NCI-H1436 (cell line): ENCODE measurements at regions not wholly inside any gene's neighbourhood (a gene's known extent, or its start where the extent isn't known, plus 50 kb on each side); places are given as distances from the start of the nearest gene placed in this dataset.
"Not testable (repeated sequence)": the region's sequence is repeated elsewhere in the genome, so short reads cannot be mapped to it uniquely, and the experiment has no call there.

ENCODE experiments used
- DNase-seq: peaks from one replicate; lab custom pipeline; 2025; lab: John Stamatoyannopoulos, UW

GRCh38 chr11:90426442-90426841 lies 203.6 kb upstream of the CHORDC1 start:
- DNase-seq: no peak

- DNase-seq: no peak
Observed at GRCh38 chr11:90423378-90423777, 200.5 kb upstream of the CHORDC1 start.

DNA sequence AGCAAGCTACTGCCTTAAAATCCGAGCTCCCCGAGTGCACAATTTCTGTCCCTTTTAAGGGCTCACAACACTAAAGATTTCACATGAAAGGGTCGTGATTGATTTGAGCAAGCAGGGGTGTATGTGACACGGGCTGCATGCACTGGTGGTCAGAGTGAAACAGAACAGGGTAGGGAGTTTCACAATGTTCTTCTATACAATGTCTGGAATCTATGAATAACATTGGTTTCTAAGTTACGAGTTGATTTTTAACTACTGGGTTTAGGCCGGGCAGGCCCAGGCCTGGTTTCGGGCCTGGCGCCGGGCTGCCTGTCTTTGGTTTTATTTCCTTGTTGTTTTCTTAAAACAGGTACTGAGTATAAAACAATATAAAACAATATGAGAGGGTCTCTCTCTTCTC lies 199.9 kb upstream of the CHORDC1 start:
- DNase-seq: not testable (repeated sequence)

DNA sequence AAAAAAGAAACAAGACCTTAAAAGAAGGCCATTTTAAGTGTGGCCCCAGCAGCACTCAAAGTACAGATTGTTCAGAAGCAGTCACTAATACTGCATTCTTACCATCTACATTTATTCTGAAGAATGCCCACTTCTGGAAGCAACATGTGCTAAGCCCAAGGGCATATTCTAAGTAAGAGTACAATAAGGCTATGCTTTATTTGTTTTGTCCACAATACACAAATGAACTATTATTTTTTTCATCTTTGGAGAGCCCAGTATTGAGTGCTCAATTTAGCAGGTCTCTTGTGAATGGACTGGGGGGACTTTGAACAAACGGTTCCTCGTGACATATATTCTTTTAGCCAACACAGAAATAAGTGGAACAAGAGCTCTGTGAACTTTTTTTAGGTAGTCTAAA lies 191.4 kb upstream of the CHORDC1 start:
- DNase-seq: no peak

GRCh38 chr11:90407350-90407749 lies 184.5 kb upstream of the CHORDC1 start:
- DNase-seq: no peak

- DNase-seq: no peak
Observed at GRCh38 chr11:90392692-90393091, 169.8 kb upstream of the CHORDC1 start.

GRCh38 chr11:90391756-90392155 lies 168.9 kb upstream of the CHORDC1 start:
- DNase-seq: no peak

DNA sequence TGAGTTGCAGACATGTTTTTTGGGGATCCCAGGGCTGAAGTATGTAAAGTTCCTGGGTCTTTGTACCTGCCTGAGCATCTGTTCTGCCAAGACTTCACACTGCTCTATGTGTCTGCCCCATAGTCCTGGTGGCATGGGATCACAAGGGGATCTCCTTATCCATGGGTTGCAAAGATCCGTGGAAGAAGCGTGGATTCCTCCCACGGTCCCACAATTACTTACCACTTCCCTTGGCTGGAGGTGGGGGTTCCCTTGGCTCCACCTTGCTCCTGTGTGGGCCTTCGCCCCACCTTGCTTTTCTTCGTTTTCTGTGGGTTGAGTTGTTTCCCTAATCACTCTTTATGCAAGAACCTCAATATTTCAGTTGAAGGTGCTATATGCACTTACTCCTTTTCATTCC lies 157.4 kb upstream of the CHORDC1 start:
- no peak for DNase-seq

DNA sequence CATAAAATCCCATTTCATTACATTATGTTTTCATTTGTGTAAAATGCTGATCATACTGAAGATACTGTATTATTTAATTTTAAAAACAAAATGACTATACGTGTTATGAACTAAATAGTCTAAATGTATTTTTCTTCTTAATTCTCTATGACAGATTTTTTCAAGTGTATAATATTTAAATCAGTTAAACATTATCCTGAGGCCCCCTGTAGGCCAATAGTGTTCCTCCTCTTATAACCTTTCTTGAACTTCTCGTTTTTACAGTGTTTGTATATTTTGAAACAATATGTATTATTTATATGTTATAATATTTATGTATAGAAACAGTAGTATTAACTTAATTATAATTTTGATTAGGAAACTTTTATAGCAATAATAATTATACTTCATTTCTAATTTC lies 151.1 kb upstream of the CHORDC1 start:
- no peak for DNase-seq

DNA sequence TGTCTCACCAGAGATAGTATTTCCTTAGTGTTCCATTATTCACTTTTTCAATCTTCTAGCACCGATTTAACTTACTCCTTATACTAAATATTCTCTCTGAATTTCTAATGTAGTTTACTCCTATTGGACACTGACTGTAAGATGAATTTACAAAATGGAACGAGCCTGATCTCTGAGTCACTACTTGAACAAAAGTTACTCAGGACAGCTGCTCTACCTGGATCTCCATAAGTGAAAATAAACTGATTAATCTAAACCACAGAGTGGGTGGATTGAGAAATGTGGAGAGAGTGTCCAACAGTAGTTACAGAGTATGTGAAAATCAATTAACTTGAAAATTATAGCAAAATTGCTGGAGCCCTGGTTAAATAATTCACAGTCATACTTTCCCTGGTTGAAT lies 141.7 kb upstream of the CHORDC1 start:
- DNase-seq: no peak

DNA sequence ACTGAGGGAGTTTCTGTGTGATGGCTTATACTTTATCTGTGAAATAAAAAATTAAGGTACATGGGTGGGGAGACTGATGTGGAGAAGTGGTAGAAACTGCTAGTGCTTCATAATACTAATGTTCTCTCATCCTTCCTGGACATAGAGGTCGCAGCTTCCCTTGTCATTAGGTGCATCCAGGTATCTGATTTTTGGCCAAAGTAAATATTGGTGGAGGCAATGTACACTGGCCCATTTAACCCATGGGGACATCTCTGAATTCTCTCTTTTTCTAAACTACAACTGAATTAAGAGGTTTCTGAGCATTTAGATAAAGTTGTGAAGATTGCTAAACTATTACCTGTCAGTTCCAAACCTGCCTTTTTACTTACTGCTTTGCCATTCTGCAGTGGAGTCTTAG lies 140.9 kb upstream of the CHORDC1 start:
- no peak for DNase-seq

DNA sequence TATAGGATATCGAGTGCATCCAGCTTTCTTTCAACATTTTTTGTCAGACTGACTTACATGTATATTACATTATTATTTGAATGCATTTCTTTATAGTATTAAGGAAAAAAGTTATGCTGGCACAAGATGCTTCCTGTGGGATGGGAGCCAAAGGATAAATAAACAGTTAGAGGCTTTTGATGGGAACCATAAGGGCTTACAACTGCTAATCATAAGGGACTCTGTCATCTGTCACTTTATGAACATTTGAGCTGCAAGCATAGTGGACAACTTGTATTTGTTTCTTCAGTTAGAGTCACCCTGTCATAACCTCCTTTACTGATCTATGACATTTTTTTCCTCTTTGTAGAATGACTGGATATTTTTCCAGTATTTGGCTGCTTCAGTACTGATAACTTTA lies 132.4 kb upstream of the CHORDC1 start:
- DNase-seq: no peak

DNA sequence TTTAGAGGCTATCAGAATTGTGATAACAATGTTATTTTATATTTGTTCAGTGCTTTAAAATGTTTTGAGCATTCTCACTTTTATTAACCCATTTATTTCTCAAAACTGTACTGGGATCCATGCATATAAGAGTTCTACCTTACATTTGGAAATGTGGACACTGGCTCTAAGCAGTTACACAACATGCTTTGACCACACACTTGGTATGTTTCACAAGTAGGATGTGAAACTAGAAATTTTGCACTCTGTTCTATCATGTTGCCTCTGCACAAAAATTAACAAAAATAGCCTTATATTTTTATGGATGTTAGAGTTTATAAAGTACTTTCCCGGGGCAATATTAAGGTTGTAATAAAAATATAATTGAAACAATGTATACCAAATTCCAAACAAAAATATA lies 126.9 kb upstream of the CHORDC1 start:
- no peak for DNase-seq

- DNase-seq: no peak
Observed at GRCh38 chr11:90344546-90344945, 121.7 kb upstream of the CHORDC1 start.

DNA sequence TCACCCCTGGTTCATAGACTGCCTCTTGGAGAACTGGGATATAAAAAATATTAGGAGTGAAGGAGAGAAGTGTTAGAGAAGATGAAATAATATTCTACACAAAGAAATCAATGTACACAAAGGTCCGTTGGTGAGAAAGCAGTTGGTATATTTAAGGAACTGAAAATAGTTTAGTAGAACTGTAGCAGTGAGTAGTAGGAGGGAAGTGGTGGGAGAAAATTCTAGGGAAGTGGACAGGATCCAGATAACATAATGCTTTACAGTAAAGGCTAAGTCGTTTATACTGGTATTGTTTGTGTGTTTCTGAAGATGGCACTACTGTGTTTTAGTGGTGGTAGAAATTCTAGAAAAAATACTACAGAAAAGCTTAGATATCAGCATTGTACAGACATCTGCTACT lies 120.8 kb upstream of the CHORDC1 start:
- no peak for DNase-seq

- DNase-seq: no peak
Observed at GRCh38 chr11:90341986-90342385, 119.1 kb upstream of the CHORDC1 start.

DNA sequence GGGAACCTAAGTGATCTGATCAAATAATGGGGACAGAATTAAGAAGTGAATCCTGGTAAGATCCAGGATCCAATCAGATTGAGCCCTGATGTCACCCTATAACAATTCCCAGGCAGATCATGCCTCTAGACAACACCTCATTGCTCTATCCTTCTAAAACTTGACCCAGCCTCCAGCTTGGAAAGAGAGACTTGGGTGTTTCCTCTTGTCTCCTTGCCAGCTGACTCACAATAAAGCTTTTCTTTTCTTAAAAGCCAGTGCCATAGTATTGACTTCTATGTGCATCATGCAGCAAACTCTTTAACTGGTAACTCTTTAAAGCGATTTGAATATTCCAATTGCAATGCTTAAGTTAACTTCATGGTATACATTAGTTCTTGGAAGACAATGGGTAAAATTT lies 109.6 kb upstream of the CHORDC1 start:
- DNase-seq: no peak

DNA sequence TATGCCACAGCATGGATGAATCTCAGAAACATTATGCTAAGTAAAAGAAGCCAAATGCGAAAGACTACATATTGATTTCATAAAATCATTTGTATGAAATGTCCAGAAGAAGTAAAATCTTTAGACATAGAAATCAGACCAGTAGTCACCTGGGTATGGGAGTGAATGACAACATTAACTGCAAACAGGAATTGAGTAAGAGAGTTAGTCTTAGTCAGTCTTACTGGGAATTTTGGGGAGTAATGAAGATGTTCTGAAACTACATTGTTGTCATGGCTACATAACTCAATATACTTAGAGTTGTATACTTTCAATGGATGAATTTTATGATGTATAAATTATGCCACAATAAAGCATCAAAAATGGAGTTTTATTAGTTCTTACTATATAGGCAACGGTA lies 107.8 kb upstream of the CHORDC1 start:
- DNase-seq: no peak

DNA sequence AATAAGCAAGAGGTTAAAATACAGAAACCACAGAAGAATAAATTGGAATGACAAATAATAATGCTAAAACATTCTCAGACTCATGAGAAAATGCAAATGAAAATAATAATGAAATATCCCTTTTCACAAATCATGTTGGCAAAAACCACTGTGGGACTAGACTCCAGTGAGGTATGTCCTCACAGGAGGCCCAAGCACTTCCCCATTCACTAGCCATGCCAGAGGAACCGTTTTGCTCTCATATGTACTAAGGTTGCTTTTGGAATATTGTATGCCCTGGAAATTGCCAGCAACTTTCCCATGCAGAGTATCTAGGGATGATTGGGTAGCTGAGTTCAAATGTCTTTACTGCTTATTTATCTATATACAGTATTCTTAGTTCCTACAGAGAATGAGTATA lies 106.2 kb upstream of the CHORDC1 start:
- no peak for DNase-seq

DNA sequence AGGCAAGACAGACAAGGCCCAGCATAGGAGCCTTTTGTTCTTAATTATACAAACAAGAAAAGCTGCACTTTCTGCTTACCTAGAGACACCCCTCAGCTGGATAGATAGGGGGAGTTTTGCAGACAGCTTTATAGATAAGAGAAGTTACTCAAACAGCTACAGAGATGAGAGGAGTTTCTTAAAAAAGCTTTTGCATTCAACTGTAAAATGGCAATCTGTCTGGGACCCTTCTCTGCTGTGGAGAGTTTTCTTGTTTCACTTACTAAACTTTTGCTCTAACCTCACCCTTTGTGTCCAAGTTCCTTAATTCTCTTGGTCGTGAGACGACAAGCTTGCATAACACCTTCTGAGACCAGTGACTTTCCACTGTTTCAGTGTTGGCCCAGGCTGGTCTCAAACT lies 103.8 kb upstream of the CHORDC1 start:
- no peak for DNase-seq

- DNase-seq: no peak
Observed at GRCh38 chr11:90323289-90323688, 100.4 kb upstream of the CHORDC1 start.

DNA sequence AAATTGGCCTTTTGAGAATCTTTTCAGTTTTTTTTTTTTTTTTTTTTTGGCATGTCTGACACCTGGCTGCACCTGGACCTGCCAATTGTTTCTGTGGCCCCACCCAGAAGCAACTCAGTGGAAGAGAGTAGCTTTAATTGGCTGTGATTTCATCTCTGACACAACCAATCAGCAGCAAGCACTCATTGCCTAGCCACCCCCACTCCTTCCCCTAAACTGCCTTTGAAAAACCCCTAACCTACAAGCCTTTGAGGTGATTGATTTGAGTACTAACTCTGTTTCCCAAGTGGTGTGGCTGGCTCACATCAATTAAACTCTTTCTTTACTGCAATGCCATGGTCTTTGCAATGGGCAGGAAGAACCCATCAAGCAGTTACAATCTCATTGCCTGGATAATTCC lies 98.2 kb upstream of the CHORDC1 start:
- no peak for DNase-seq

- no peak for DNase-seq
Observed at GRCh38 chr11:90318651-90319050, 95.8 kb upstream of the CHORDC1 start.

- no peak for DNase-seq
Observed at GRCh38 chr11:90310210-90310609, 87.4 kb upstream of the CHORDC1 start.

DNA sequence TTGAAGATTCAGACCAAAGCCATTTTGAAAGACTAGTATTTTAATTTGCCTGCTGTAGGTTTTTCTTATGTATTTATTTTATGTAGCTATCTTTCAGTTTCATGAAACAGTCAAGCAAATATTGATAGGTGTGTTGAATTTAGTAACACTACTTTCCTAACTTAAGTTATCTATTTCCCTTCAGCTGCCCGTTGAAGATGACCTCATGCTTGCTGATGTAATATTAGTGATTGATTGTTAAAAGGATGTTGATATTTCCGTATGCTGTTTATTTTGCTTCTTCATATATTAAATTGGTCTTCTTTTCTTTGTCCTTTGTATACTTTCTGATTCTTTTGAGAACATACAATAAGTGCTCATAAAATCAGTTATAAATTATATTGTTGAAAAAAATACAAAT lies 86.8 kb upstream of the CHORDC1 start:
- no peak for DNase-seq
